ENCODE measurements at regions not wholly inside any gene's neighbourhood (a gene's known extent, or its start where the extent isn't known, plus 50 kb on each side); places are given as distances from the start of the nearest gene placed in this dataset.

- DNase-seq (ENCODE audit: low read depth), result no peak
Observed at GRCh38 chr13:89812856-89813255, 1534.6 kb upstream of the MIR17HG start.

GRCh38 chr13:89816404-89816803 lies 1531.1 kb upstream of the MIR17HG start:
- DNase-seq (ENCODE audit: low read depth), result no peak

GRCh38 chr13:89822467-89822866 lies 1525.0 kb upstream of the MIR17HG start:
- no peak for DNase-seq (ENCODE audit: low read depth)

GRCh38 chr13:89827552-89827951 lies 1519.9 kb upstream of the MIR17HG start:
- DNase-seq (ENCODE audit: low read depth), result peak; percentile 19

GRCh38 chr13:89828506-89828905 lies 1519.0 kb upstream of the MIR17HG start:
- DNase-seq (ENCODE audit: low read depth), result no peak

- DNase-seq (ENCODE audit: low read depth), result peak; percentile 27
Observed at GRCh38 chr13:89831157-89831556, 1516.3 kb upstream of the MIR17HG start.

GRCh38 chr13:89832827-89833226 lies 1514.7 kb upstream of the MIR17HG start:
- peak; percentile 17 for DNase-seq (ENCODE audit: low read depth)

- DNase-seq (ENCODE audit: low read depth), result no peak
Observed at GRCh38 chr13:89843621-89844020, 1503.9 kb upstream of the MIR17HG start.

GRCh38 chr13:89845874-89846273 lies 1501.6 kb upstream of the MIR17HG start:
- no peak for DNase-seq (ENCODE audit: low read depth)

GRCh38 chr13:89846926-89847585 lies 1500.4 kb upstream of the MIR17HG start:
- peak; percentile 66 for DNase-seq (ENCODE audit: low read depth)

- no peak for DNase-seq (ENCODE audit: low read depth)
Observed at GRCh38 chr13:89852570-89852969, 1494.9 kb upstream of the MIR17HG start.

GRCh38 chr13:89856512-89856911 lies 1491.0 kb upstream of the MIR17HG start:
- DNase-seq (ENCODE audit: low read depth), result no peak

- DNase-seq (ENCODE audit: low read depth), result no peak
Observed at GRCh38 chr13:89857502-89857901, 1490.0 kb upstream of the MIR17HG start.

GRCh38 chr13:89862011-89862690 lies 1485.3 kb upstream of the MIR17HG start:
- DNase-seq (ENCODE audit: low read depth), result no peak

GRCh38 chr13:89862691-89863036 lies 1484.8 kb upstream of the MIR17HG start:
- peak; percentile 10 for DNase-seq (ENCODE audit: low read depth)

GRCh38 chr13:89865164-89866064 lies 1482.1 kb upstream of the MIR17HG start:
- no peak for DNase-seq (ENCODE audit: low read depth)

- no peak for DNase-seq (ENCODE audit: low read depth)
Observed at GRCh38 chr13:89869312-89869711, 1478.2 kb upstream of the MIR17HG start.

- no peak for DNase-seq (ENCODE audit: low read depth)
Observed at GRCh38 chr13:89878904-89879303, 1468.6 kb upstream of the MIR17HG start.

- no peak for DNase-seq (ENCODE audit: low read depth)
Observed at GRCh38 chr13:89880201-89880600, 1467.3 kb upstream of the MIR17HG start.

GRCh38 chr13:89883893-89884448 lies 1463.5 kb upstream of the MIR17HG start:
- no peak for DNase-seq (ENCODE audit: low read depth)

- DNase-seq (ENCODE audit: low read depth), result no peak
Observed at GRCh38 chr13:89890806-89891205, 1456.7 kb upstream of the MIR17HG start.

- no peak for DNase-seq (ENCODE audit: low read depth)
Observed at GRCh38 chr13:89891416-89891815, 1456.1 kb upstream of the MIR17HG start.

GRCh38 chr13:89897681-89898080 lies 1449.8 kb upstream of the MIR17HG start:
- no peak for DNase-seq (ENCODE audit: low read depth)

Measured in ELR (cell line).